ENCODE measurements at regions not wholly inside any gene's neighbourhood (a gene's known extent, or its start where the extent isn't known, plus 50 kb on each side); places are given as distances from the start of the nearest gene placed in this dataset.

GRCh38 chr12:45627407-45628069, 102.0 kb upstream of the ARID2 start:
- DNase-seq (ENCODE audit: low read depth): no peak

- DNase-seq (ENCODE audit: low read depth): no peak
These were observed 100.2 kb upstream of the ARID2 start for GRCh38 chr12:45629292-45629691.

GRCh38 chr12:45633733-45634132, 95.8 kb upstream of the ARID2 start:
- no peak for DNase-seq (ENCODE audit: low read depth)

DNA sequence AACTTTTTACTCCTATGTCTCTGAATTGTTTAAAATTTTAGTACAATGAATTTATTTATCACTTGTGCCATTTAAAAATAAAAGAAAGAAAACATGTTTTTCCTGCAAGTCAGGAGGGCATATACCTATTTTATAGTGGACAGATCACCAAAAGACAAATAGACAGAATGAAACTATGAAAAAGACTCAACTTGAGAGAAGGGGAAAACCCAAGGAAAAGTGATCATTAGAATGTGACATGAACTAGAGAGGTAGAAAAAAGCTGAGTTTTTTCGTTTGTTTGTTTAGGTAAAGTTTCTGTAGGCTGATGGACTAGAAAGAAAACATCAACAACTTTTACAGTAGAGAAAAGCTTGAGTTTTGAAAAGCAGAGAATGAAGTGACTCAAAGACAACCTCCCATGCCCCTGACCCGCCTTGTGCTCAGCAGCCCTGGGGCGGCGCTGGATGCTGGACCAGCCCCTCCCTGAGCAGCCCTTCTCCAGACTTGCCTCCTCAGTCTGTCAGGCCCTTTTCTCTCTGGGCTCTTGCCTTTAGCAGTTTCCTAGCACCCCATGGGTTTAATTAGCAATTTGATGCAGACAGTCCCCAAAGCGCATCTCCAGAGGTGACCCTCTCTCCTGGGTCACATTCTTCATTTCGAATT, 95.1 kb upstream of the ARID2 start:
- no peak for DNase-seq (ENCODE audit: low read depth)

GRCh38 chr12:45637242-45637641, 92.3 kb upstream of the ARID2 start:
- DNase-seq (ENCODE audit: low read depth): no peak

- peak; percentile 59 for DNase-seq (ENCODE audit: low read depth)
These were observed 91.8 kb upstream of the ARID2 start for GRCh38 chr12:45637706-45638105.

GRCh38 chr12:45638386-45638785, 91.1 kb upstream of the ARID2 start:
- no peak for DNase-seq (ENCODE audit: low read depth)

DNA sequence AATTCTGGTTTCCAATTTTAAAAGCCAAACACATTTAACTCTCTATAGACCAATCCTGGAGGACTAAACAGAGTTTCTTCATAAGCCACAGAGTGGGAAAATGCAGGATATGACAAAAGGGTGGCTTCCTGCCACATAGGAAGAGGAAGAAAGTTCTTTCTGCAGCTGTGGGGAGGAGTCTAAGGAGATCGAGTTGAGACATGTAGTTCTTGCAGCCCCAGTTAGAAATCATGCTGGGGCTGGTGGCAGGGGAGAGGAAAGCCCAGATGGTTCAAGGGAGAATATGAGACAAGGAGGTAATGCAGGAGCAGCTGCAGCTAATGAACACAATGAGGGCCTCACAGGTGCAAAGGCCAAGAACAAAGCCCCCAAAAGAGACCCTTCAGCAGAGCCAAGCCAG, 85.0 kb upstream of the ARID2 start:
- peak; percentile 51 for DNase-seq (ENCODE audit: low read depth)

DNA sequence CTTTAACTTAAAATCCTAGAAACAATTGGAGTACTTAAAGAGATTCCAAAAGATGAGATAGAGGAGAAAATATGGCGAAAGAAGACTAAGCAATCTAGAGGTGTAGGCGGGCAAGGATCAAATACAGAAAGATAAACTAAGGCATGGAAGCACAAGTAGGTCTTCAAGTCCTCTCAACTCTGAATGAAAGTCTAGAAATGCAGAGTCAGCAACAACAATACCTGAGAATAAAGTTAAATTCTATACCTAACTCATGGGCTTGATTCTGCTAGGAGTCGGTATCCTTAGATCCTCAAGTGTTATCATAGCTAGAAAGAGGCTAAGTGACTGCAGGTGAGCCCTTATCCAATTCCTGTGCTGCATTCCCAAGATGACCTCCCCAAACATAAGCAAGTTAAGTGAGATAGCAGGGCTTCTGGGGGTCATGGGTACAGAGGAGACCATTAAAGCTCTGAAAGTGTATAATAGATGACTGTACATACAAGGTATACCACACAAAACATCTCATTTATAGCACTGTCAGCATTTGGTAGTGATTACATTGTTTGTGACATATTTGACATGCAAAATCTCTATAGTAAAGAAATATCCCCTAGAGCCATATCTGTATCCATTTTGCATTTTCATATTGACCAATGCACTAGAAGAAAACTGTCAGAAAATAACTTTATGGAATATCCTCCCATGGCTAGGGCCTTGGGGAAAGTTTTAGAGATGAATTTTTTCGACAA, 82.5 kb upstream of the ARID2 start:
- DNase-seq (ENCODE audit: low read depth): no peak

- no peak for DNase-seq (ENCODE audit: low read depth)
These were observed 81.4 kb upstream of the ARID2 start for GRCh38 chr12:45648070-45648469.

- DNase-seq (ENCODE audit: low read depth): no peak
These were observed 78.5 kb upstream of the ARID2 start for GRCh38 chr12:45651029-45651428.

GRCh38 chr12:45654002-45654665, 75.4 kb upstream of the ARID2 start:
- no peak for DNase-seq (ENCODE audit: low read depth)

DNA sequence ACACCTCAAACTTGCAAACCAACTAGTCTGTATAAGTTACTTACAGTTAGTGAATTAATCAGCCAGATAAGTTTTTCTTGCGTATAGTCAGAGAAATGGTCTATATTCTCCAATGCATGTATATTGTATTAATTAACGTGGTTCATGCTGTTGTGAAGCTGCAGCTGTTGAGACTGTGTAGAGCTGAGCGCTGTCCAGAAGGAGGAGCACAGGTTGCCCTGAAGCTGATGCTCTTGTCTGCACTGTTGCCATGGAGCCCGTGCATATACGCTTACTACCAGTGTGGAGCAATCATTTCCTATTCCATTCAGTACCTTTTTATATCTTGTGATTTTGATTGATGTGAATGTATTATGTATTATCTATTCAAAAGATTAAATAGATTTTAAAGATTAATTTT, 74.3 kb upstream of the ARID2 start:
- peak; percentile 19 for DNase-seq (ENCODE audit: low read depth)

DNA sequence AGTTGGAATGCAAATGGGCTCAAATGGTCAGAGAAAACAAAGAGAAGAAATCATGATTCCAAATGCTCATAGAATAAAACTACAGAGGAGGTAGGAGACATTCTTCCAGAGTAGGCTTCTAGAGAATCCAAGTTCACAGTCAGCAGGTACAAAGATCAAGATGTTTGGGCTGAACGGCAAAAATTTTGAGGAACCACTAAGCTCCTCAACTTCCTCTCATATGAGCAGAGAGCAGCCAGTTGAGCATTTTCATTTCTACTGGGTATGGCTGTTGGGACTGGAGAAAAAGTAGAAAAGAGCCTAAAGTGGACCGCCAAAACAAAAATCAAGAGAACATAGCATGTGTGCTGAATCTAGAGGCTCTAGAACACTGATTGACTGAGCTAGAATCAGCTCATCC, 73.8 kb upstream of the ARID2 start:
- no peak for DNase-seq (ENCODE audit: low read depth)

GRCh38 chr12:45658020-45658419, 71.5 kb upstream of the ARID2 start:
- no peak for DNase-seq (ENCODE audit: low read depth)

DNA sequence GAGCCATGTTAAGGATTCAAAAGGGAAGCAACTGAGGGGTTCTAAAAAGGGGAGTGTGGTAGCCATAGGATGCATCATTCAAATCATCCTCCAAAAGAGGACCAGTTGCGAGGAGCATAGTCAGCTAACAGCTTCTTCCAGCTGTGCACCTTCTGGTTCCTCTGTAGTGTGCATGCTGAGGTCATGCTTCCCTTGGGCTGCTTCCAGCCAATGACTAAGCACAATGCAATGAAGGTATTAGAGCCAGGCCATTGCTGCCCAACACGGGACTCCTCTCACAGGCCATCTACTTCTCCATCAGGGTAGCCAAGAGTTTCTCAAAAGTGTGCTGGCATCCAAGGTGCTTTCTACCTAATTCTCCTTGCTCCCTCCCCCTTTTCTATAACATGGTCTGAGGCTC, 69.2 kb upstream of the ARID2 start:
- DNase-seq (ENCODE audit: low read depth): peak; percentile 64

DNA sequence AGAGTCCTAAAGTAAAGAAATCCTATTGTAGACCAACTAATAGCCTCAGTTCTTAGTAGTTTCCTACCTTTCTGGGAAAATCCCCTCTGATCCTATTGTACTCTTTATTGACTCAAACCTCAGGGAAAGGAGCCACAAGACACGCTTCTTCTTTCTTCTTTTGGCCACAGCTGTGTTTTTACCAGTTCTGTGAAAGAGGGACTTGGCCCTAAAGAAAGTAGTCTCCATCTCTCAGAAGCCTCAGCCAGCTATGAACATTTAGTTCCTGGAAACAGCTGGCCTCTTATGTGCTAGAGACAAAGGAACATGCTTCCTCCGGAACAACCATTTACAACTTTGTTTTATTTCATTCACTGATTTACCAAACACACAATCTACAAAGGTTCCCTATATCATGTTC, 66.1 kb upstream of the ARID2 start:
- no peak for DNase-seq (ENCODE audit: low read depth)

DNA sequence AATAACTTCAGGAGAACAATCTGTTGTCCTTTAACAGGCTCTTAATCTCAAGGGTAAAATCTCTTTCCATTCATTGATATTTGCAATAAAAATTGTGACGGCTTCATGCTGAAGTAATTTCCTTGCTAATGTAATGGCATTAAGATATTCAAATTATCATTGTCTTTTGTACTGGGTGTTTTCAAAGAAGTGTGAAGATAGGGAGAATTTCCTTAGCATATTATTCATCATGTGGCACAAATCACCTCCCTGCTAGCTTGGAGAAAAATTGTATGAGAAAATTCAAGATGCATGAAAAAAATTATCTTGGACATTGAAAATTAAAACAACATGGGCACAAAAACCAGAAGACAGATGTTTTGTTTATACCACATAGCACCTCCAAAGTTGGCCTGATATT, 63.6 kb upstream of the ARID2 start:
- DNase-seq (ENCODE audit: low read depth): no peak

GRCh38 chr12:45666396-45666795, 63.1 kb upstream of the ARID2 start:
- no peak for DNase-seq (ENCODE audit: low read depth)

DNA sequence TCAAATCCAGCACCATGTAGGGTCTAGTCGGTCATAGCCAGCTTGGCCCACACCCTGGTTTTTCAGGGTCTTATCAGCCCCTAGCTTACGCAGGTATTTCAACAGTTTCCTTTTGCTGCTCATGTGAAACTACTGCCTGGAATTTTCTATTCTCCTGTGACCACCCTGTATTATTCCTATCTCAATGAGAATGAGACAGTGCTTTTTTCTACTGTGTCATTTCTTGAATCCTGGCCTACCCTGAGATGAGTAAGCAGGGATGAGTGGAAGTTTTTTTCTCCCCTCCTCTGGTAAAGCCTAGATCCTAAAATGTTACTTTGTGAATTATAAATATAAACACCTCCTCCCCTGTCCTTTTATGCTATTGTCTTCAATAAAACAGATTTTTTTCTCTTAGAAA, 62.7 kb upstream of the ARID2 start:
- DNase-seq (ENCODE audit: low read depth): no peak

DNA sequence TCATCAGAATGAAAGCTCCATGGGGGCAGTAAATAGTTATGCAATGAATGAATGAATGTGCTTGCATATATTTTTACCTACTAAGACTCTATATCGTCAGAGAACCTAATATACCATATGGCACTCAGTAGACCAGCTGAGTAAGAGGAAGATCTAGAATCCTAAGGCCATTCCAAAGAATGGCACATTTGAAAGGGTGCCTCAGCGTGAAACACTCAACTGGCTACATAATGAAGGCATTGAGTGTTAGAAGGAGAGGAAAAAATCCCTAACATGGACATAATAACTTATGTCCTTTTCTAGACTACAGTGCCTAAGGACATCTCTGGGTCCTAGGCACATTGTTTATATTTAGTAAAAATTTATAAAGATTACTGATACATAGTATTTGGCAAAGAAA, 61.7 kb upstream of the ARID2 start:
- no peak for DNase-seq (ENCODE audit: low read depth)

DNA sequence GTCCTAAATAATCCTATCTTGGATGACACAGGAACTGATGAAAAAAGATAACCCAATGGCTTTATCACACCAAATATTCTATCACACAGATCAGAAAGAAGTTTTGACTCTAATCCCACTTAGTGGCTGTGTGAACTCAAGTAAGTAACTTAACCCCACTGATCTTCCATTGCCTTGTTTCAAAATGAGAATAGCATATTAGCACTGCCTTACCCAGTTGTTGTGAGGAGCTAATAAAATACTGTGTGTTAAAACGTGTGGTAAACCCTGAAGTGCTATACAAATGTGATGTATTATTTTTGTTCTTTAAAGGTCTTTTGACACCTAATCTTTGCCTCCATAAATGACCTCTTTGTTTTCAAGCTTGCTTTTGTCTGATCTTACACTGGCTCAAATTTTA, 60.9 kb upstream of the ARID2 start:
- no peak for DNase-seq (ENCODE audit: low read depth)

DNA sequence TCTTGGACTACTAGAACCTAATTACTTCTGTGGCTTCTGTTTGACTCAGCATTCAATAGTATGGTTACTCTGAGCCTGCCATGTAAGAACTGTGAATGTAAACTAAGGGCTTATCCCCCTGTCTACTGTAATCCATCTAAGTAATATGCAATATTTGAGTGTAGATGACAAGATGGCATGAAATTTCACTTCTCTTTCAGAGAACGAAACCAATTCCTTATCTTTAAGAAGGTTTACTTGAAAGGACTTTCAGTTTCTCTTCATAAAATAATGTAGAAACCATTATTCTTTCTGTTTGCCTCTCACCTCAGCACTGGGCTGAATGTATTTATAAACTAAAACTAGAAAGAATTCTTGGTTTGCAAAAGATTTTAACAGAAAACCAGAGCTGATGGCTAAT, 60.4 kb upstream of the ARID2 start:
- no peak for DNase-seq (ENCODE audit: low read depth)
